Heart left ventricle (tissue), 16 donors: ENCODE measurements at regions not wholly inside any gene's neighbourhood (a gene's known extent, or its start where the extent isn't known, plus 50 kb on each side); places are given as distances from the start of the nearest gene placed in this dataset.

Experiments
- ATAC-seq, 4 donors: fragments of 200-7000 bp; cut with Tn5 transposase; one replicate each; pipeline ENCODE4 v1.9.1; 2020 to 2022; ENCODE audit warnings: moderate library complexity in 4 of 4, mild to moderate bottlenecking in 3 of 4, moderate number of reproducible peaks in 1 of 4
- DNase-seq, 5 donors: peaks; one replicate each; pipeline ENCODE4 v3.0.0-alpha.2; 2020
- H3K27ac ChIP-seq, 12 donors: fragments of 200-600 bp; sonication (generic) in 4 of 12; one replicate each; pipeline versions ENCODE4 v1.5.0 to v1.8.0; 2016 to 2022; ENCODE audit warnings: mild to moderate bottlenecking in 2 of 12
- H3K27me3 ChIP-seq, 9 donors: fragments of 200-600 bp; sonication (generic) in 2 of 9; one replicate each; pipeline versions ENCODE4 v1.5.1 to v1.8.0; 2016 to 2022; ENCODE audit warnings: mild to moderate bottlenecking in 3 of 9
- H3K36me3 ChIP-seq, 9 donors: fragments of 200-600 bp; sonication (generic) in 2 of 9; one replicate each; pipeline versions ENCODE4 v1.5.0 to v1.8.0; 2018 to 2022; ENCODE audit warnings: mild to moderate bottlenecking in 2 of 9
- H3K4me1 ChIP-seq, 12 donors: fragments of 200-600 bp; sonication (generic) in 4 of 12; one replicate each; pipeline versions ENCODE4 v1.5.0 to v1.8.0; 2016 to 2022; ENCODE audit warnings: mild to moderate bottlenecking in 3 of 12
- H3K4me3 ChIP-seq, 12 donors: fragments of 200-600 bp; sonication (generic) in 4 of 12; one replicate each; pipeline versions ENCODE4 v1.5.0 to v1.8.0; 2017 to 2022; ENCODE audit warnings: mild to moderate bottlenecking in 9 of 12, moderate library complexity in 4 of 12
- H3K9me3 ChIP-seq, 12 donors: fragments of 200-600 bp; sonication (generic) in 4 of 12; one replicate each; pipeline versions ENCODE4 v1.5.0 to v1.8.0; 2016 to 2022; ENCODE audit warnings: mild to moderate bottlenecking in 1 of 12
- CTCF ChIP-seq, 12 donors: fragments of 200-600 bp; sonication (generic) in 4 of 12; IDR thresholded peaks; one replicate each; pipeline versions ENCODE4 v1.5.0 to v1.8.0; 2018 to 2022; ENCODE audit warnings: antibody characterized with exemption in 12 of 12, mild to moderate bottlenecking in 5 of 12
- POLR2A ChIP-seq, 2 donors: fragments of 450-650 bp; IDR thresholded peaks; one replicate each; pipeline ENCODE4 v1.6.1; 2017; ENCODE audit warnings: antibody characterized with exemption in 2 of 2, mild to moderate bottlenecking in 2 of 2, moderate library complexity in 2 of 2
- WGBS, 4 donors: extraction: QIAGEN DNeasy Blood & Tissue Kit in 2 of 4; methylation state at CpG; one replicate each; pipeline versions ENCODE4 v1.1.5 to v1.1.7; 2013 to 2018; 5-methylcytosine and 5-hydroxymethylcytosine counted together
- intact Hi-C, 10 donors: fragments of 100-400 bp; cut with DNase I; formaldehyde crosslinking; loops; one replicate each; pipeline versions ENCODE4 v1.11.1 to v1.14.2; 2022
- donor health status: ischemic (EF 13 %, LVEDD 7.1; RV severe dilation, severe dysfunction).
- donor health status: healthy with polysubstance abuse.
- donor health status: DM: no; HTN: yes; CAD: no.
- donor health status: DM: no; HTN: no; CAD: no.
- donor health status: ischemic (EF 25% LVEDD 6.9; RV normal size, moderate dysfunction).
- donor health status: ischemic (EF 25% LVEDD 5.7; RV mildly dilated, moderate dysfunction).
- donor health status: healthy.
- donor health status: DM: yes; HTN: yes; CAD: no.
- donor health status: ischemic (EF 35%, LVEDD 5.7; RV mildly dilated, moderate dysfunction).
- donor health status: nonischemic (EF 11% LVEDD 7.7; RV severe dilation, severe dysfunction).
- donor health status: DM: yes; HTN: yes; CAD: no.
- donor health status: PGD.
- donor health status: ischemic (EF 29% LVEDD 5.4; RV normal size, mild dysfunction).
- donor health status: nonischemic (EF 23%, LVEDD 6.1; RV moderate dilation, normal function).

GRCh38 chr18:22505141-22505591 is 87.5 kb upstream of the CTAGE1 start:
- H3K4me3 ChIP-seq: no peak overlapping the region
- intact Hi-C loops: no loop called here
- H3K27ac ChIP-seq: peak overlapping the region in 5 of 12 donors; percentile 0 to 68 (median 52)
- H3K4me1 ChIP-seq: peaks cover 0 to 31% (median 9%) of the 10 kb centered on the region in 12 donors
- no peaks in the 10 kb centered on the region for H3K9me3 ChIP-seq
- TF ChIP-seq POLR2A (IDR thresholded peaks at IDR 0.05) (no peak), CTCF (IDR thresholded peaks at IDR 0.05) (no peak)
- no peak for DNase-seq
- H3K27me3 ChIP-seq: no peaks in the 10 kb centered on the region
- no peak for ATAC-seq
- no peaks in the 10 kb centered on the region for H3K36me3 ChIP-seq
- WGBS, 4 donors: 63 to 78% (median 76%) methylated on average over 1 of the region's 1 CpG

- Histone ChIP-seq H3K36me3 (no peaks in the 10 kb centered on the region), H3K9me3 (no peaks in the 10 kb centered on the region), H3K4me1 (peaks cover 0 to 31% (median 9%) of the 10 kb centered on the region in 12 donors), H3K4me3 (no peak overlapping the region), H3K27ac (no peak overlapping the region), H3K27me3 (no peaks in the 10 kb centered on the region)
- WGBS, 4 donors: 67 to 82% (median 71%) methylated on average over 2 of the region's 2 CpGs
- ATAC-seq (no peak), DNase-seq (no peak)
- intact Hi-C loops: no loop called here
- TF ChIP-seq POLR2A (IDR thresholded peaks at IDR 0.05) (no peak), CTCF (IDR thresholded peaks at IDR 0.05) (no peak)
Observed at GRCh38 chr18:22507055-22507454, 89.3 kb upstream of the CTAGE1 start.

GRCh38 chr18:22509423-22509822 is 91.7 kb upstream of the CTAGE1 start:
- Histone ChIP-seq H3K9me3 (no peaks in the 10 kb centered on the region), H3K4me3 (no peak overlapping the region), H3K27ac (no peak overlapping the region), H3K27me3 (no peaks in the 10 kb centered on the region), H3K4me1 (peaks cover 0 to 13% (median 5%) of the 10 kb centered on the region in 12 donors), H3K36me3 (no peaks in the 10 kb centered on the region)
- ATAC-seq: no peak
- WGBS, 4 donors: 0% methylated on average over 1 of the region's 1 CpG
- DNase-seq: no peak
- no peak for TF ChIP-seq POLR2A (IDR thresholded peaks at IDR 0.05)
- TF ChIP-seq CTCF (IDR thresholded peaks at IDR 0.05): no peak
- intact Hi-C loops: no loop called here

GRCh38 chr18:22510697-22511096 is 93.0 kb upstream of the CTAGE1 start:
- Histone ChIP-seq H3K27ac (no peak overlapping the region), H3K9me3 (no peaks in the 10 kb centered on the region), H3K4me3 (no peak overlapping the region), H3K36me3 (no peaks in the 10 kb centered on the region), H3K4me1 (no peaks in the 10 kb centered on the region), H3K27me3 (no peaks in the 10 kb centered on the region)
- ATAC-seq: no peak
- DNase-seq: no peak
- TF ChIP-seq CTCF (IDR thresholded peaks at IDR 0.05) (no peak), POLR2A (IDR thresholded peaks at IDR 0.05) (no peak)
- 71 to 87% (median 85%) methylated on average over 1 of the region's 1 CpG for WGBS, 4 donors
- intact Hi-C loops: no loop called here
